Hippocampal formation (tissue), 2 donors: ENCODE measurements at regions not wholly inside any gene's neighbourhood (a gene's known extent, or its start where the extent isn't known, plus 50 kb on each side); places are given as distances from the start of the nearest gene placed in this dataset.
"Not testable (repeated sequence)": the region's sequence is repeated elsewhere in the genome, so short reads cannot be mapped to it uniquely, and the experiment has no call there.

ENCODE experiments used
- DNase-seq, 2 donors: peaks; one replicate each; lab custom pipeline; 2025; lab: John Stamatoyannopoulos, UW

DNA sequence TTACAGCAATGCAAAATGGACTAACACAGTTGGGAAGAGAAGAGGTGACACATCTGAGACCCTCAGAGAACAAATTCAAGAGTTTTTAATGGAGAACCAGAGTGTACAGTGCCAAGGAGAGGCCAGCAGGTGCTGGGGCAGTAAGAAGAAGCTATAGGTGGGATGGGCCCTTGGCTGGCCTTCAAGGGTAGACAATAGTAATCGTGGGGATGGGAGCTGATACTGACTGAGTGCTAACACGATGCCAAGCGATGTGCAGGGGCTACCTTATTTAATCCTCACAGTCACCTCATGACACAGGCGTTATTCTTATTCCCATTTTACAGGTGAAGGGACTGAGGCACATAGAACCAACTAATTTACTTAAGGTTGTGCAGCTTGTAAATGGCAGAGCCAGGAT is 131.9 kb upstream of the ID2 start:
- no peak for DNase-seq

DNA sequence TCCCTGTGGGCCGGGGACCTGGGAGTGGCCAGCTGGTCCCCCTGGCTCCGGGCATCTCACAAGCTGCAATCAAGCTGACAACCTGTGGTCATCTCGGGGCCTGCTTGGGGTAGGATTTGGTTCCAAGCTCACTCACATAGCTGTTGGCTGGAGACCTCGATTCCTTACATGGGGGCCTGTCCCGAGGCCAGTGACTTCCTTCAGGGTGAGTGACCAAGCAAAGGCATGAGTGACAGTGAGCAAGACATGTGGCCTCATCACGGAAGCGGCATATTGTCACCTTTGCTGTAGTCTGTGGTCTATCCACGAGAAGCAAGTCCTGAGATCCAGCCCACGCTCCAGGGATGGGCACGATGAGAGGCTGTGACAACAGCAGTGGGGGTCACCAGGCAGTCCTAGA is 131.4 kb upstream of the ID2 start:
- DNase-seq: no peak

GRCh38 chr2:8550937-8551621 is 130.8 kb upstream of the ID2 start:
- DNase-seq: no peak

- no peak for DNase-seq
Measured at GRCh38 chr2:8551622-8552074, 130.2 kb upstream of the ID2 start.

- DNase-seq: no peak
Measured at GRCh38 chr2:8552293-8552801, 129.5 kb upstream of the ID2 start.

DNA sequence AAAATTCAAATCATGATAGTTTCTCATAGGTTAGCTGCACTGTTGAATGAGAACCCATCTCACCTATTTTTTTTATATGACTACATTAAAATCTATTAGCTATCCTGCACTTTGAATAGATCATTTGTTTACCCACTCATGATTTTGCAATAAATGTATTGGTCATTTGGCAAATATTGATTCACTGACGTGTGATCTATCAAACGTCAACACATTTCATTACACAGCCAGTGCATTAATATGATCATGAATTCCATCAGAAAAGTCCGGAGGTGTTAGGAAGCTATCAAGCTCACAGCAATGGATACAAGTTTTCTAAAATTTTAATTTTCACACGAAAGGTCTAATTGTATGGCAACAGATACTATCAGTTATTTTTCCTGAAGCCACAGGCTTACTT is 128.2 kb upstream of the ID2 start:
- DNase-seq: no peak

- DNase-seq: no peak
Measured at GRCh38 chr2:8554296-8554806, 127.5 kb upstream of the ID2 start.

- no peak for DNase-seq
Measured at GRCh38 chr2:8555543-8555942, 126.3 kb upstream of the ID2 start.

GRCh38 chr2:8558096-8558495 is 123.8 kb upstream of the ID2 start:
- DNase-seq: no peak

DNA sequence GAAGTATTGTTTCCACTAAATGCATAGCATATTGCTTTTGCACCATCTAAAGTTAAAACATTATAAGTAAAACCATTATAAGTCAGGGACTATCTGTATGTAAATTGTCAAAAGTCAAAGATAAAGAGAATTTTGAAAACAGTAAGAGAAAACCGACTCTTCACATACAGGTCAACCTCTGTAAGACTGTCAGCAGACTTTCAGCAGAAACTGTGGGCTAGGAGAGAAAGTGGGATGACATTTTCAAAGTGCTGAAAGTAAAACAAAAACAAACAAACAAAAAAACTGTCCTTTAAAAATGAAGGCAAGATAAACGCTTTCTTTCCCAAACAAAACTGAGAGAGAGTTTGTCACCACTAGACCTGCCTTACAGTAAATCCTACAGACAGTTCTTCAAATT is 122.9 kb upstream of the ID2 start:
- no peak for DNase-seq

DNA sequence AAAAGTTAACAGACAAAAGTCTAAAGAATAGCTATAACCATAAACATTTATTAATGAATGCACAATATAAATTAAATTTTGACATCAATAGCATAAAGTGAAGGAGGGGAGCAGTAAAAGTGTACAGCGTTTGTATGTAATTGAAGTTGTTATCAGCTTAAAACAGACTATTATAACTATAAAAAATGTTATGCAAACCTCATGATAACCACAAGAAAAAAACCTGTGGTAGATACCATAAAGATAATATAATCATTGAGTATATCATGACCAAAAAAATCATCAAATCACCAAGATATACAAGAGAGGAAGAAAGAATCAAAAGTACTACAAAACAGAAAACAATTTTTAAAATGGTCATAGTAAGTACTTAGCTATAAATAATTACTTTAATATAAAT is 122.1 kb upstream of the ID2 start:
- DNase-seq: no peak

GRCh38 chr2:8561692-8562091 is 120.2 kb upstream of the ID2 start:
- not testable (repeated sequence) for DNase-seq

- no peak for DNase-seq
Measured at GRCh38 chr2:8563814-8564474, 117.9 kb upstream of the ID2 start.

DNA sequence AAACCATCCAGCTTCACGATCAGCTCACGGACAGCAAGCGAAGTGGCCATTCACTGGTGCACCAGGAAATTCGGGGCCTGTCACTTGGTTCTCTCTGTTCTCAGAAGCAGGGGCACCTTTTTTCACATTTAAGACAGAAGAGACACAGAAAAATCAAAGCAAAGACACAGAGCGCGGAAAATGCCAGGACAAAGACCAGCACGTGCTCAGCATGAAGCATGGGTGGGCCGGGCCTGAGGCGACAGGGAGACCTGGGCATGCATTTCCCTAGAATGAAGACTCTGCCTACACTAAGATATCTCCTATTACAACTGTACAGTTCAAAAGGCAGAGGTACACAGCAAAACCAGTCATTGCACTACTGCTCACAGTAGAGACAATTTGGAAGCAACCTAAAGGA is 117.4 kb upstream of the ID2 start:
- no peak for DNase-seq

GRCh38 chr2:8565399-8566154 is 116.3 kb upstream of the ID2 start:
- no peak for DNase-seq

DNA sequence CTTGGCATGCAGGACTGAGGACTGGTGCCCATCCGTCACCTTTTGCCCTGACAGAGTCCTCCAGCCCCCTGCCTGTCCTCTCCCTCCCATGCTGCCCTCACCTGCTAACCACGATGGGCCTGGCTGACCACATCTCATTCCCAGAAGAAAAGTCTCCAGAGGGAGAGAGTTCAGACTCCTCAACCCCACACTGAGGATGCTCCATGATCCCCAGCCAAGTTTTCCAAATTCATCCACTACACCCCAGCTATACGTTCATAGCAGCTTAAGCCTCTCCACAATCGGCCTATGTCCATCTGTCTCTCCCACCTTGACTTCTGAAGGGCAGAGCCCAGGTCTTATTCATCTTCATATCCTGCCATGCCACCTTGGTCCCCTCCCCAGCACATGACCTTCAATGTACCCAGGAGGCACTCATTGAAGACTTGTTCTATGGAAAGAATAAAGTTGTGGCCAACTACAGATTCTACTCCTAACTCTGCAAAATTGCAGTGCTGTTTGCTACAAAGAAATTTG is 115.6 kb upstream of the ID2 start:
- DNase-seq: no peak

DNA sequence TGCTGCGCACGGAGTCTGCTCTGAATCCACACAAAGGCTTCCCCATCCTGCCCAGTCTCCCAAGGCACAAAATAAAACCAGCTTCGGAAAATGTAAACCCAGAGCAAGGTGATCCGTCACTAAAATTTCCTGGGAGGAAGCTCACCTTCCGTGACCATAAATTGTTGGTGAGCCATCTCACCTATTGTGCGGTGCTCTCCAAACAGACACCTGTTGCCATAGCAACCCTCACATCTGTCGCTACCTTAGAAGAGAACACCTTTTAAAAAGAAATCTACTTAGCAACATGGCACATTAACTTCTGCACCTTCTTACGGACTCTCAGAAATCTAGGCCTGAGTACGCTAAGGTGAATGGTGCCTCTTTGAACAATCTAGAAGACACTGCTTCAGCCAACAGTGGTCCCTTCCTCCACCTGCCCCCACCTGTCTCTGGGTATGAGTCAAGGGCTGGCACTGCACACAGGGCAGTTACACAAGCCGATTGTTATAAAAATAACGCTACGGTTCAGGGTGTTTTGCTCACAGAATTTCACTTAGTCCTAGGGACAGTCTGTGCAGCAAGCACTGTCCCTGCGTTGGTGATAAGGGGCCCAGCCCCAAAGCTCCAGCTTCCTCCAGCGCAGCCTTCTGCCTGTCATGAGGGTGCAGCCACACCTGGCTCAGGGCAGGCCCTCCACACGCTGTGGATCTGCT is 114.9 kb upstream of the ID2 start:
- no peak for DNase-seq

DNA sequence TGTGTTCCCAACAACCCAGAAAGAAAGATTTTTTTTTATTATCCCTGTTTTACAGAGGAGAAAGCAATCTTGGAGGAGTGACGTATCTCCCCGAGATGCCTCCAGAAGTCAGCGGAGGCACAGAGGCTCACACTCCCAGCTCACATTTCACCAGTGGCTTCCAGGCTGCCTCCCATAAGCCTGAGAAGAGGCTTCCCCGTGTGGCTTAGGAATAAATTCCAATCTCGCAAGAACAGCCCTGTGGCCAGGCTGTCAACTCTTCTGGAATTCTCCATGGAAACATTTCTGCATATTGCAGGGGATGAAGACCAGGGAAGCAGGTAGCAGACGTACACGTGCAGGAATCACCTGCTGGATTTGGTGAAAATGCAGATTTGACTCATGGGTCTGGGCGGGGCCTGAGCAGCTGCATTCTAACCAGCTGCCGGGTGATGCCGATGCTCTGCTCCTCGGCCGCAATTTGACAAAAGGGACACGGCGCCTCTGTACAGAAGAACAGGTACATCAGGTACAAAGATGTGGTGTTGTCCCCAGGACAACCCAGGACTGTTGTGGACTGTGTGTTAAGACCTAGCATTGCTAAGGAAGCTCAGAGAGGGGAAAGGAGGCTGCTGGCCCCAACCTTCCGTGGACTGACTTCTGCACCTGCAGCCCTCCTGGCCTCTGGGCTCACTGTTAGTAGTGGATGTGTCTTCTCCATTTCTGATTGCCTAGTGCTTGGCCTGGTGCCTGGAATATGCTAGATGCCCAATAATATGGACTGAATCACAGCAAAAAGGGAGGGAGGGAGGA is 114.2 kb upstream of the ID2 start:
- no peak for DNase-seq

DNA sequence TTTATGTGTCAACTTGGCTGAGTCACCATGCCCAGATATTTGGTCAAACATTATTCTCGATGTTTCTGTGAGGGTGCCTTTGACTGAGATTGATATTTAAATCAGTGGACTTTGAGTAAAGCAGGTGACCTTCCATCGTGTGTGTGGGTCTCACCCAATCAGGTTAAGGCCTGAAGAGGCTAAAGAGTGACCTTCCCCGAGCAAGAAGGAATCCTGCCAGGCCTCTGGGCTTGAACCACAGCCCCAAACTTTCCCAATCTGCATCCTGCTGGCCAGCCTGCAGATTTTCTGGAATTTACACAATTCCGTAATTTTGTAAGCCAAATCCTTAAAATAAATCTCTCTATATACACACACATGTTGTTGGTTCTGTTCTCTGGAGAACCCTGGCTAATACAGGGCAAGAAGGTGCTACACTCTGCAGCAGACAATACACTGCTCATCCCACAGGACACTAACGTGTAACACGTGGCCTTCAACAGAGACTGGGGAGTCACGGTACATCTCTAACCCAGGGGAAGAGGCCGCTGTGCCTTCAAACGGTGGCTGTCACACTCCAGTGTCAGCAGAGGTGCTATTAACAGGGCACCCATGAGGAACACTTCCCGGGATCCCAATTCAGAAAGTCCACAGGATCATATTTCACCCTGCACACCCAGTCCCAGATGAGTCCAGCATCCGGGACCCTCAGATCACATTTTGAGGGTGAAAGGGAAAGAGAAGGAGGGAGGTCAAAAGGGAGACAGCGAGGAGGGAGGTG is 113.1 kb upstream of the ID2 start:
- DNase-seq: no peak

GRCh38 chr2:8569332-8569930 is 112.4 kb upstream of the ID2 start:
- no peak for DNase-seq
